Uterus (tissue), 3 donors: ENCODE measurements at regions not wholly inside any gene's neighbourhood (a gene's known extent, or its start where the extent isn't known, plus 50 kb on each side); places are given as distances from the start of the nearest gene placed in this dataset.

Source experiments
- DNase-seq, 2 donors: peaks; one replicate each; pipeline ENCODE4 v3.0.0-alpha.2; 2019 to 2020
- H3K27ac ChIP-seq, 2 donors: fragments of 200-600 bp; sonication (generic); 1 replicate in 1 of 2; 2 replicates in 1 of 2; pipeline ENCODE4 v1.5.1; 2016 to 2018
- H3K27me3 ChIP-seq, 2 donors: fragments of 200-600 bp; sonication (generic); one replicate each; pipeline ENCODE4 v1.5.1; 2018 to 2019; ENCODE audit warnings: control low read depth in 1 of 2
- H3K36me3 ChIP-seq, 2 donors: fragments of 200-600 bp; sonication (generic); one replicate each; pipeline ENCODE4 v1.5.1; 2019; ENCODE audit warnings: control low read depth in 1 of 2
- H3K4me1 ChIP-seq, 2 donors: fragments of 200-600 bp; sonication (generic); one replicate each; pipeline ENCODE4 v1.5.1; 2018 to 2019; ENCODE audit warnings: control low read depth in 1 of 2
- H3K4me3 ChIP-seq, 2 donors: fragments of 200-600 bp; sonication (generic); 1 replicate in 1 of 2; 2 replicates in 1 of 2; pipeline ENCODE4 v1.5.1; 2018 to 2019; ENCODE audit warnings: mild to moderate bottlenecking in 1 of 2
- H3K9me3 ChIP-seq, 2 donors: fragments of 200-600 bp; sonication (generic); one replicate each; pipeline ENCODE4 v1.5.1; 2019; ENCODE audit warnings: control low read depth in 1 of 2
- CTCF ChIP-seq, 4 experiments: fragments of 200-600 bp in 2 of 4; fragments of 450-650 bp in 2 of 4; sonication (generic) in 2 of 4; IDR thresholded peaks; one replicate each; pipeline ENCODE4 v1.5.1; 2016 to 2019; ENCODE audit warnings: antibody characterized with exemption in 4 of 4, mild to moderate bottlenecking in 2 of 4, moderate library complexity in 1 of 4
- POLR2A ChIP-seq, 2 donors: fragments of 450-650 bp; IDR thresholded peaks; one replicate each; pipeline ENCODE4 v1.6.1; 2016; ENCODE audit warnings: antibody characterized with exemption in 2 of 2, mild to moderate bottlenecking in 1 of 2, moderate library complexity in 1 of 2
- intact Hi-C: fragments of 100-400 bp; cut with DNase I; formaldehyde crosslinking; loops from one replicate; pipeline ENCODE4 v1.15.1; 2023; ENCODE audit warnings: low total_unique reads
- donor health status: DM: yes; HTN: yes; CAD: no.

- Histone ChIP-seq H3K27ac (no peak overlapping the region), H3K9me3 (no peaks in the 10 kb centered on the region), H3K27me3 (no peaks in the 10 kb centered on the region), H3K4me3 (no peak overlapping the region), H3K4me1 (no peaks in the 10 kb centered on the region), H3K36me3 (no peaks in the 10 kb centered on the region)
- no peak for DNase-seq
- TF ChIP-seq POLR2A (IDR thresholded peaks at IDR 0.05) = no peak
- TF ChIP-seq CTCF (IDR thresholded peaks at IDR 0.05) = no peak
- intact Hi-C loops = no loop called here
These were observed 503.2 kb upstream of the CAMK1G start for GRCh38 chr1:209080170-209080781.

- no peaks in the 10 kb centered on the region for H3K36me3 ChIP-seq
- H3K27ac ChIP-seq = no peak overlapping the region
- intact Hi-C loops = no loop called here
- no peak overlapping the region for H3K4me3 ChIP-seq
- H3K27me3 ChIP-seq = no peaks in the 10 kb centered on the region
- no peaks in the 10 kb centered on the region for H3K9me3 ChIP-seq
- no peaks in the 10 kb centered on the region for H3K4me1 ChIP-seq
- TF ChIP-seq CTCF (IDR thresholded peaks at IDR 0.05) (no peak), POLR2A (IDR thresholded peaks at IDR 0.05) (no peak)
- DNase-seq = no peak
These were observed 496.9 kb upstream of the CAMK1G start for GRCh38 chr1:209086486-209087192.

GRCh38 chr1:209094384-209094783 is 489.1 kb upstream of the CAMK1G start:
- Histone ChIP-seq H3K4me3 (no peak overlapping the region), H3K27ac (no peak overlapping the region), H3K27me3 (no peaks in the 10 kb centered on the region), H3K9me3 (no peaks in the 10 kb centered on the region), H3K36me3 (no peaks in the 10 kb centered on the region), H3K4me1 (no peaks in the 10 kb centered on the region)
- TF ChIP-seq CTCF (IDR thresholded peaks at IDR 0.05) = no peak
- no peak for TF ChIP-seq POLR2A (IDR thresholded peaks at IDR 0.05)
- intact Hi-C loops = no loop called here
- DNase-seq = no peak

GRCh38 chr1:209095627-209096595 is 487.6 kb upstream of the CAMK1G start:
- intact Hi-C loops = no loop called here
- TF ChIP-seq POLR2A (IDR thresholded peaks at IDR 0.05) (no peak), CTCF (IDR thresholded peaks at IDR 0.05) (no peak)
- H3K36me3 ChIP-seq = no peaks in the 10 kb centered on the region
- no peaks in the 10 kb centered on the region for H3K27me3 ChIP-seq
- no peaks in the 10 kb centered on the region for H3K9me3 ChIP-seq
- no peak overlapping the region for H3K27ac ChIP-seq
- no peaks in the 10 kb centered on the region for H3K4me1 ChIP-seq
- DNase-seq = no peak
- H3K4me3 ChIP-seq = no peak overlapping the region
